ENCODE measurements at regions not wholly inside any gene's neighbourhood (a gene's known extent, or its start where the extent isn't known, plus 50 kb on each side); places are given as distances from the start of the nearest gene placed in this dataset.
A peak's percentile ranks its signal among the peaks of the same experiment; 100 is the strongest.

DNA sequence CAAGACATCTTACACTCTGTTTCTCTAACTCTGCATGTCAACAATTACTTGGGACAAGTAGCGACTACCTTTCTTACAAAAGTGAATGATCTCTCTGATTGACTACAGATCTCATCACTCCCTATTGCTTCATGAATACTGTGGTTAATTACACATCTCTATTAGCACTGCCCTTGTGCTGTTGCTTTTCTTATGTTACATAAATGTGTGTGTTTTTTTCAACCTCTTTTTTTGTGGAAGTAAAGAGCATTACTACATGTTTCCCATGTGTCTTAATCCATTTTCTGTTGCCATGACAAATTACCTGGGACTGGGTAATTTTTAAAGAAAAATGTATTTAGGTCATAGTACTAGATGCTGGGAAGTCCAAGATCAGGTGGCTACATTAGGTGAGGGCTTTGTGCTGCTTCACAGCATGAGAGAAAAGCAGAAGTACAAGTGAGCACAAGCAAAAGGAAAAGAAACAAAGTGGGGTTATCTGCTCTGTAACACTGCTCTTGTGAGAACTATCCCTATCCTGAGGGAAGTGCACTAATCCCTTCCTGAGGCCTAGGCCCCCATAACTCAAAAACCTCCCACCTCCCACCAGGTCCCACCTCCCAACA, 298.2 kb upstream of the SATB1 start:
- in situ Hi-C loops (cut with MboI; ENCODE audit: low sequenced_read_pairs, unreplicated experiment) = no loop called here
- TF ChIP-seq, protein P1, sequence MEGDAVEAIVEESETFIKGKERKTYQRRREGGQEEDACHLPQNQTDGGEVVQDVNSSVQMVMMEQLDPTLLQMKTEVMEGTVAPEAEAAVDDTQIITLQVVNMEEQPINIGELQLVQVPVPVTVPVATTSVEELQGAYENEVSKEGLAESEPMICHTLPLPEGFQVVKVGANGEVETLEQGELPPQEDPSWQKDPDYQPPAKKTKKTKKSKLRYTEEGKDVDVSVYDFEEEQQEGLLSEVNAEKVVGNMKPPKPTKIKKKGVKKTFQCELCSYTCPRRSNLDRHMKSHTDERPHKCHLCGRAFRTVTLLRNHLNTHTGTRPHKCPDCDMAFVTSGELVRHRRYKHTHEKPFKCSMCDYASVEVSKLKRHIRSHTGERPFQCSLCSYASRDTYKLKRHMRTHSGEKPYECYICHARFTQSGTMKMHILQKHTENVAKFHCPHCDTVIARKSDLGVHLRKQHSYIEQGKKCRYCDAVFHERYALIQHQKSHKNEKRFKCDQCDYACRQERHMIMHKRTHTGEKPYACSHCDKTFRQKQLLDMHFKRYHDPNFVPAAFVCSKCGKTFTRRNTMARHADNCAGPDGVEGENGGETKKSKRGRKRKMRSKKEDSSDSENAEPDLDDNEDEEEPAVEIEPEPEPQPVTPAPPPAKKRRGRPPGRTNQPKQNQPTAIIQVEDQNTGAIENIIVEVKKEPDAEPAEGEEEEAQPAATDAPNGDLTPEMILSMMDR (IDR thresholded peaks at IDR 0.05; ENCODE audit: borderline replicate concordance, control extremely low read depth, extremely low read depth, insufficient read depth, missing control alignments) = no peak
- no peak for DNase-seq (ENCODE audit: low spot score)

- TF ChIP-seq, protein P1 (IDR thresholded peaks at IDR 0.05; ENCODE audit: borderline replicate concordance, control extremely low read depth, extremely low read depth, insufficient read depth, missing control alignments) = no peak
- in situ Hi-C loops (cut with MboI; ENCODE audit: low sequenced_read_pairs, unreplicated experiment) = no loop called here
- DNase-seq (ENCODE audit: low spot score) = no peak
Measured at GRCh38 chr3:18720543-18720942, 295.4 kb upstream of the SATB1 start.

DNA sequence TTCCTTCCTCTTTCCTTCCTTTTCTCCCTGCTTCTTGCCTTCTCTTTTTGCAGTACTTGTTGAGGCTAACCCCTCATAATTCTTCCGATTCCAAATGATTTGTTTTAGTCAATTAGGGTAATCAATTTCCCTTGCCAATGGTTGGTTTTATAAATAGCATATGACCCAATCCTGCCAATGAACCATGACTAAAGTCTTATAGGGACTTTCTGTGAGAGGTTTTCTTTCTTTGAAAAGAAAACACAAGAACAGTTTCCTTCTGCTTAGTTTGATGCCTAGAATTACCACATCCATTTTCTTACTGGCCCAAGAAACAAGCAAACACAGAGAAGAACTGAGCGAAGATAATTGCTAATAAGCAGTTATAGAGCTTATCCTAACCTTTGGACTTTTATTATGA, 292.5 kb upstream of the SATB1 start:
- TF ChIP-seq, protein P1 (IDR thresholded peaks at IDR 0.05; ENCODE audit: borderline replicate concordance, control extremely low read depth, extremely low read depth, insufficient read depth, missing control alignments) = no peak
- in situ Hi-C loops (cut with MboI; ENCODE audit: low sequenced_read_pairs, unreplicated experiment) = no loop called here
- DNase-seq (ENCODE audit: low spot score) = peak; percentile 16

DNA sequence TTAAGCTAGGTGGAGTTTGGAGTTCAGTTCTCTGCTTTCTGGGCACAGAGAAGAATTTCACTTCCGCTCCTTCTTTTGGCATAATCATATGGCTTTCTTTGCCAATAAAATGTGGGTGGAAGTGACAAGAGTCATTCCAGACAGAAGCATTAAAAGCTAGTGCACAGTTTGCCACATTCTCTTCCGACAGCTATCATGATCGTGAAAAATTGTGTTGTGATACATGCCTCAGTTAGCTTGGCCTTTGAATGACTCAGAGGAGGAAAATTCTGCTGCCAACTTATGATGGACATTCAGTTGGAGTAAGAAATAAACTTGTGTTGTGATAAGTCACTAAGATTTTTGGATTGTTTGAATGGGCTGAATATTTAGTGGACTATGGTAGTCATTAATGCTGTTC, 291.7 kb upstream of the SATB1 start:
- in situ Hi-C loops (cut with MboI; ENCODE audit: low sequenced_read_pairs, unreplicated experiment) = no loop called here
- TF ChIP-seq, protein P1 (IDR thresholded peaks at IDR 0.05; ENCODE audit: borderline replicate concordance, control extremely low read depth, extremely low read depth, insufficient read depth, missing control alignments) = no peak
- no peak for DNase-seq (ENCODE audit: low spot score)

GRCh38 chr3:18716101-18716500, 291.0 kb upstream of the SATB1 start:
- TF ChIP-seq, protein P1 (IDR thresholded peaks at IDR 0.05; ENCODE audit: borderline replicate concordance, control extremely low read depth, extremely low read depth, insufficient read depth, missing control alignments) = no peak
- in situ Hi-C loops (cut with MboI; ENCODE audit: low sequenced_read_pairs, unreplicated experiment) = no loop called here
- DNase-seq (ENCODE audit: low spot score) = no peak

GRCh38 chr3:18715208-18715607, 290.1 kb upstream of the SATB1 start:
- TF ChIP-seq, protein P1 (IDR thresholded peaks at IDR 0.05; ENCODE audit: borderline replicate concordance, control extremely low read depth, extremely low read depth, insufficient read depth, missing control alignments) = no peak
- DNase-seq (ENCODE audit: low spot score) = no peak
- in situ Hi-C loops (cut with MboI; ENCODE audit: low sequenced_read_pairs, unreplicated experiment) = no loop called here

Measured in GM13976 (cell line).